Pancreas (tissue), 10 donors: ENCODE measurements at regions not wholly inside any gene's neighbourhood (a gene's known extent, or its start where the extent isn't known, plus 50 kb on each side); places are given as distances from the start of the nearest gene placed in this dataset.

Experiments used
- ATAC-seq, 4 donors: fragments of 200-7000 bp; cut with Tn5 transposase; one replicate each; pipeline versions ENCODE4 v1.8.0 to v1.9.1; 2020; ENCODE audit warnings: mild to moderate bottlenecking in 4 of 4, moderate library complexity in 4 of 4
- DNase-seq, 6 donors: peaks; one replicate each; pipeline ENCODE4 v3.0.0-alpha.2; 2020
- FAIRE-seq: peaks from 2 replicates; lab custom pipeline; 2012; peaks lifted over from hg19 to GRCh38; lab: Jason Lieb, UNC
- H3K27ac ChIP-seq, 4 donors: fragments of 200-600 bp; sonication (generic); 1 replicate in 3 of 4; 2 replicates in 1 of 4; pipeline versions ENCODE4 v1.5.0 to v1.8.0; 2020
- H3K27me3 ChIP-seq, 4 donors: fragments of 200-600 bp; one replicate each; pipeline ENCODE4 v1.8.0; 2021
- H3K36me3 ChIP-seq, 3 donors: fragments of 200-600 bp; sonication (generic) in 1 of 3; one replicate each; pipeline versions ENCODE4 v1.5.0 to v1.8.0; 2020 to 2021
- H3K4me1 ChIP-seq, 3 donors: fragments of 200-600 bp; one replicate each; pipeline ENCODE4 v1.8.0; 2021
- H3K4me3 ChIP-seq, 4 donors: fragments of 200-600 bp; sonication (generic) in 2 of 4; one replicate each; pipeline versions ENCODE4 v1.5.0 to v1.8.0; 2020 to 2021
- H3K9me3 ChIP-seq, 4 donors: fragments of 200-600 bp; one replicate each; pipeline ENCODE4 v1.8.0; 2021
- WGBS, 2 donors: extraction: QIAGEN DNeasy Blood & Tissue Kit; methylation state at CpG; one replicate each; pipeline ENCODE4 v1.1.7; 2013; 5-methylcytosine and 5-hydroxymethylcytosine counted together
- intact Hi-C, 3 donors: fragments of 100-400 bp; cut with DNase I; formaldehyde crosslinking; loops; one replicate each; pipeline versions ENCODE4 v1.11.1 to v1.14.2; 2022
- TF ChIP-seq, protein P1 (sequence below), 4 donors: fragments of 200-600 bp; sonication (generic) in 3 of 4; IDR thresholded peaks; one replicate each; pipeline versions ENCODE4 v1.5.0 to v1.8.0; 2021; ENCODE audit warnings: antibody characterized with exemption in 4 of 4
- donor health status: healthy with polysubstance abuse.
- donor health status: DM: no; HTN: no; CAD: no; lungs with moderate emphysema.
- donor health status: DM: no; HTN: no; CAD: no.
- donor health status: control.
- donor health status: control.
- donor health status: Bipolar disorder and iron deficiency.
- donor health status: DM: yes; HTN: yes; CAD: no.
- donor health status: DM: no; HTN: no; CAD: no.
- donor health status: DM: no; HTN: no; CAD: no.
- donor health status: DM: yes; HTN: yes; CAD: no.

DNA sequence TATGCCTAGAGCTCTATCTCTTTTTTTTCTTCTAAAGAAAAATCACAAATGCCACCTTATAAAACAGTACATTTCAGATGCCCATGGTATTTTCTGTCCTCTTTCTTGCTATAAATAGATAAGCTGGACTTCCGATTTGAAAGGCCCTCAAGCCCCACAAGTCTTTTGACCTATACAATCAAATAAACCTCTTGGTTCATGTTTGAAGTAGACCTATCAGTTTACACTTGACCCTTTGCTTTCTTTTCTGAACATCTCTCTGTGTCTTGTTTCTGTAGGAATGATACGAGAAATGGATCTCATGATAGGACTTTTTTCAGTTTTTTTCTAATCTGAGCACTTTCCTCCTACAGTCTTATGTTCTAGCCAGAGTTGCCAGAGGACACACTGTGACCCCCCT, 327.2 kb downstream of the SOX9 start:
- Histone ChIP-seq H3K27ac (no peak overlapping the region), H3K27me3 (no peaks in the 10 kb centered on the region), H3K4me3 (no peak overlapping the region), H3K36me3 (no peaks in the 10 kb centered on the region), H3K9me3 (no peaks in the 10 kb centered on the region), H3K4me1 (no peaks in the 10 kb centered on the region)
- ATAC-seq (no peak), DNase-seq (no peak), FAIRE-seq (no peak)
- WGBS, 2 donors: 70 to 85% methylated on average over 2 of the region's 2 CpGs
- intact Hi-C loops: no loop called here
- TF ChIP-seq, protein P1, sequence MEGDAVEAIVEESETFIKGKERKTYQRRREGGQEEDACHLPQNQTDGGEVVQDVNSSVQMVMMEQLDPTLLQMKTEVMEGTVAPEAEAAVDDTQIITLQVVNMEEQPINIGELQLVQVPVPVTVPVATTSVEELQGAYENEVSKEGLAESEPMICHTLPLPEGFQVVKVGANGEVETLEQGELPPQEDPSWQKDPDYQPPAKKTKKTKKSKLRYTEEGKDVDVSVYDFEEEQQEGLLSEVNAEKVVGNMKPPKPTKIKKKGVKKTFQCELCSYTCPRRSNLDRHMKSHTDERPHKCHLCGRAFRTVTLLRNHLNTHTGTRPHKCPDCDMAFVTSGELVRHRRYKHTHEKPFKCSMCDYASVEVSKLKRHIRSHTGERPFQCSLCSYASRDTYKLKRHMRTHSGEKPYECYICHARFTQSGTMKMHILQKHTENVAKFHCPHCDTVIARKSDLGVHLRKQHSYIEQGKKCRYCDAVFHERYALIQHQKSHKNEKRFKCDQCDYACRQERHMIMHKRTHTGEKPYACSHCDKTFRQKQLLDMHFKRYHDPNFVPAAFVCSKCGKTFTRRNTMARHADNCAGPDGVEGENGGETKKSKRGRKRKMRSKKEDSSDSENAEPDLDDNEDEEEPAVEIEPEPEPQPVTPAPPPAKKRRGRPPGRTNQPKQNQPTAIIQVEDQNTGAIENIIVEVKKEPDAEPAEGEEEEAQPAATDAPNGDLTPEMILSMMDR (IDR thresholded peaks at IDR 0.05): no peak

DNA sequence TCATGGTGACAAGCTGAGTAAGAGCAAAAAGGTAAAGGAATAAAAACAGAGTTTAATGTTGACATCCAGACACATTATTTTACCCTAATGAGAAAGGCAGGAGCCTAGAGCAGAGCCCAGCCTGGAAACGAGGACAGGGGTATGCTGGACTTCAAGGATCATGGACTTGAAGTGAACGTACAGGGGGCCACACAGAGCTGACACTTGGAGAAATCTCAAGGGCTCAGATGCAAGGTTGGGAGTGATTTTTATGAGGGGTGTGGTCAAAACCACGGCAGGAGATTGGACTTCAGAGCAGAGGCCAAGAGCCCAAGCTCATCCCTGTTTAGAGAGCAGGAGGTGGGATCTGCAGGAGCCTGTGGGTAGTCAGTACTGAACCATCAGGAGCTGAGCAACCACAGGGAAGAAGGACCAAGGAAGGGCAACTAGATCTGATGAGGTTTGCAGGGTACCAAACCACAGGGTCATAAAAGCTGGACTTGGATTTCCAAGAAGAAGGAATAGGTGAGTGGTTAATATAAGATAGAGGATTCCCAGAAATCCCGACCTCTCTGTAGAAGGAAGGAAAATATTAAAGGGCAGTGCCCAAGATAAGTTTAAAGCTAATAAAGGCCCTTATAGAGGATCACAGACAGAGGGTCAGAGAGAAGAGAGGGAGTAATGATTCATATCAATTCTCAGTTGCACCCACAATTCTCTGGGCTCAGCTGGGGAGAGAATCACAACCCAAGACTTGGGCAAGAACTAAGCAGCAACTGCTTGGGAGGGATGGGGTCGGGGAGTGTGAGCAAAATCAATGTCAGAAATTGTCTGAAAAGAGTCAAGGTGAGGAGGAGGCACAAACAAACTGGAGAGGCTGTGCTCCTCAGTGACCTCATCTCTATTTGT, 331.7 kb downstream of the SOX9 start:
- H3K27me3 ChIP-seq: no peaks in the 10 kb centered on the region
- TF ChIP-seq, protein P1 (IDR thresholded peaks at IDR 0.05): no peak
- DNase-seq (no peak), FAIRE-seq (no peak), ATAC-seq (no peak)
- peaks cover 0 to 3% (median 0%) of the 10 kb centered on the region in 3 donors for H3K4me1 ChIP-seq
- no peak overlapping the region for H3K4me3 ChIP-seq
- H3K36me3 ChIP-seq: no peaks in the 10 kb centered on the region
- intact Hi-C loops: no loop called here
- no peak overlapping the region for H3K27ac ChIP-seq
- H3K9me3 ChIP-seq: no peaks in the 10 kb centered on the region
- 66 to 69% methylated on average over 5 of the region's 5 CpGs for WGBS, 2 donors

DNA sequence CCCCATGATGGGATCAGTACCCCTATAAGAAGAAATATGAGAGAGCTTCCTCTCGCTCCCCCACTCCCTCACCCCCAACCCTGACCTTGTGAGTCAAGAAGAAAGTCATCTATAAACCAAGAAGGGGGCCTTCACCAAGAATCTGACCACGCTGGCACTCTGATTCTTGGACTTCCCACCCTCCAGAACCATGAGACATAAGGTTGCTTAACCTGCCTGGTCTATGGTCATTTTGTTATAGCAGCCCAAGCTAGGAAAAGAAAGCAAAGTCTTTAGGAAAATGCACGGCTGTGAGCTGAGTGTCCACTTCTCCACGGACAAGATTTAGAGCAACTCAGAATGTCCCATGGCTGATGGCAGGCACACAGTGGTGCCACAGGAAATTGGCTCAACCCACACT, 333.5 kb downstream of the SOX9 start:
- Histone ChIP-seq H3K4me3 (no peak overlapping the region), H3K4me1 (peaks cover 0 to 3% (median 0%) of the 10 kb centered on the region in 3 donors), H3K27ac (no peak overlapping the region), H3K27me3 (no peaks in the 10 kb centered on the region), H3K36me3 (no peaks in the 10 kb centered on the region), H3K9me3 (no peaks in the 10 kb centered on the region)
- ATAC-seq (no peak), FAIRE-seq (no peak), DNase-seq (no peak)
- intact Hi-C loops: no loop called here
- TF ChIP-seq, protein P1 (IDR thresholded peaks at IDR 0.05): no peak
- 92 to 97% methylated on average over 4 of the region's 4 CpGs for WGBS, 2 donors

DNA sequence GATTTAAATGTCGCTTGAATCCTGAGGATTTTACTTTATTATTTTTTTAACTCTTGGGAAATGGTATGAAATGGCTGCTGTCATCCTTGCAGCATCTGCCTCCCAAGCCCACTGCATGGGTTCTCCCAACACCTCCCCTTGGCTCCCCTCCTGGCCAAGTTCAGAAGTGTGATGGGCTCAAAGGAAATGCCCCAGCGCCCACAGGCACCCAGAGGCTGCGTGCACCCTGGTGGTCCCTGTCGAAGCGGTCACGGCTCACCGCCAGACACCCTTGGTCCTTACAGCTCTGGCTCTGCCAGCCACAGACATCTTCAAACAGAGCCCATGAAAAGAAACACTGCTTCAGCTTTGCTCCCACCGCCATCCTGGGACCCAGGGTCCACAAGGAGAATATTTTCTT, 334.7 kb downstream of the SOX9 start:
- H3K27me3 ChIP-seq: no peaks in the 10 kb centered on the region
- 90 to 91% methylated on average over 8 of the region's 8 CpGs for WGBS, 2 donors
- no peaks in the 10 kb centered on the region for H3K9me3 ChIP-seq
- DNase-seq (no peak), ATAC-seq (no peak), FAIRE-seq (no peak)
- H3K4me1 ChIP-seq: peaks cover 0 to 3% (median 0%) of the 10 kb centered on the region in 3 donors
- peak overlapping the region in 1 of 4 donors; percentile 8 for H3K27ac ChIP-seq
- no peaks in the 10 kb centered on the region for H3K36me3 ChIP-seq
- TF ChIP-seq, protein P1 (IDR thresholded peaks at IDR 0.05): no peak
- intact Hi-C loops: no loop called here
- no peak overlapping the region for H3K4me3 ChIP-seq

DNA sequence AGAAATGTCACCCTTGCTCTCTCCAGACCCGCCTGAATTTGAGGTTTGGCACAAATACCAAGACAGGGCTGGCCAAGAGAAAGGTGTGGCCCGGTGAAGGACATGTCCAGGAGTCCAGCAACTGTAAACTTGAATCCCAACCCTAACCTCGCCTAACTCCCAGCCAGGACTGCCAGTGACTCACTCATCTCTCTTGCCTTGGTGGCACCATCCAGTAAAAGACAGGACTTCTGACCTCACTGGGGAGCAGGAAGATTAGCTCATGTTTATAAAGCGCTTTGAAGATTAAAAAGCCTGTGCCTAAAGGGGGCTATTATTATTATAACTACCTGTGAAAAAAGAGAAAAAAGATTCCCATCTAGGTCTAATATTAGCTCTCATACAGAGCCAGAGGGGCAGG, 335.3 kb downstream of the SOX9 start:
- FAIRE-seq (no peak), DNase-seq (no peak), ATAC-seq (peak; percentile 53 to 81 (median 75))
- Histone ChIP-seq H3K27me3 (no peaks in the 10 kb centered on the region), H3K27ac (peak overlapping the region in 1 of 4 donors; percentile 8), H3K4me3 (no peak overlapping the region), H3K36me3 (no peaks in the 10 kb centered on the region), H3K4me1 (peaks cover 0 to 3% (median 0%) of the 10 kb centered on the region in 3 donors), H3K9me3 (no peaks in the 10 kb centered on the region)
- TF ChIP-seq, protein P1 (IDR thresholded peaks at IDR 0.05): no peak
- WGBS, 2 donors: 53 to 73% methylated on average over 4 of the region's 4 CpGs
- intact Hi-C loops: no loop called here
